ENCODE measurements at regions not wholly inside any gene's neighbourhood (a gene's known extent, or its start where the extent isn't known, plus 50 kb on each side); places are given as distances from the start of the nearest gene placed in this dataset.

DNA sequence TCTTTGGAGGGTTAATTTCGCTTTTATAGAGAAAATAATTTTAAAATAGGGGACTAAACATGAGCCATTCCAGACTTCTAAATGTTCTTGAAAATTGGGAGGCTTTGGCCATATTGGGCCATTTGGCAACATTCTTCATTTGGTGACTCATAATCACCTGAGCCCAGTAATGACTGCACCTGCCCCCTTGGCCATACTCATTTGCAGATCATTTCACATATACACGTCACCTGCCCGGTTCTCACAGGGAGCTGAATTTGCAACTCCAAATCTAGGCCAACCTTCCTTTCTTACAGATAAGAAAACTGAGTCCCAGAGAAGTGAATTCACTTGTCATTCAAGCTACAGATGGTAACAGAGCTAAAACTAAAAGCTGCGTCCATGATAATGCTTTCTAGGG, 289.7 kb downstream of the EPHA4 start:
- POLR2A ChIA-PET: no interaction called here
- in situ Hi-C loops (cut with HindIII; ENCODE audit: extremely low pct_ligation_motif_present, low pct_unique_long_range_greater_than_20kb) (no loop called here), intact Hi-C loops (cut with micrococcal nuclease; ENCODE audit: unreplicated experiment) (no loop called here)

DNA sequence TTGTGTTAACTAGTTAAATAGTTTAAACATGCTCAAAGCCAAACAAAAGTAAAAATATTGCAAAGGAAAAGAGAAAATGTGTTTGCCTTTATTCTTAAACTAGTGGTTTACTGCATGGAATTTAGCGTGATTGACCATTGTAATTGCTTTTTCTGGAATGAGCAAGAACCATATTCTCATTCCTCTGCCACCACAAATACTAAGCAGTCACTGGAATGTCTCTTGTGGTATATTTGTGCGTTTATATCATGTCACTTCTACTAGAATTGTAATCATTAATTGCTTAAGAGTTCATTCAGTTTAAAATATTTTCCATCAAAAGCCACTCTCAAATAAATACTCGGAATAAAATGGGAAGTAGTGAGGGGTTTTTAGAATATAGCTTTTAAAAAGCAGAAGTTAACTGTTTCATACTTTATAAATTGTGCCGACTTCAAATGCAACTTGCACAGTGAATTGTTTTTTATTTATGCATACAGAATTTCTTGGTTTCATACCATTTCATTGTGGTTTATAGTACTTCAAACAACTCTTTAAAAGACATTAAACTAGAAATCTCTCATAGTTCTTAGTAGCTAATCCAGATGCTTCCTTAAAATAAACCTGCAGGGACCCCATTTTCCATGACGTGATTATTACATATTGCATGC, 288.1 kb downstream of the EPHA4 start:
- no peak overlapping the region for H3K9ac ChIP-seq (ENCODE audit: insufficient read depth, low read depth, low read length)
- DNase-seq (ENCODE audit: low spot score) (no peak), FAIRE-seq (no peak), ATAC-seq (no peak)
- POLR2A ChIA-PET: no interaction called here
- H3K9me3 ChIP-seq (ENCODE audit: low read length): no peaks in the 10 kb centered on the region
- no peak overlapping the region for H3K4me2 ChIP-seq (ENCODE audit: low read depth, low read length)
- no TSS peak for BruUV-seq (replicated peaks)
- H4K20me1 ChIP-seq (ENCODE audit: insufficient read depth, low read length): no peaks in the 10 kb centered on the region
- no peaks in the 10 kb centered on the region for H3K79me2 ChIP-seq (ENCODE audit: insufficient read depth, low read length)
- 15% methylated on average over 5 of the region's 5 CpGs for WGBS (ENCODE audit: low lambda C conversion rate)
- in situ Hi-C loops (cut with HindIII; ENCODE audit: extremely low pct_ligation_motif_present, low pct_unique_long_range_greater_than_20kb): no loop called here
- H3K4me1 ChIP-seq (ENCODE audit: insufficient read depth, low read length): no peaks in the 10 kb centered on the region
- intact Hi-C loops (cut with micrococcal nuclease; ENCODE audit: unreplicated experiment): no loop called here
- H3K27me3 ChIP-seq (ENCODE audit: control insufficient read depth in 1 of 2, insufficient read depth in 2 of 2, low read length in 2 of 2): no peaks in the 10 kb centered on the region
- H2AFZ ChIP-seq (ENCODE audit: low read length): no peak overlapping the region
- CTCF ChIA-PET (ENCODE audit: low intra/inter-chr PET ratio, low total read pairs): no interaction called here
- H3K27ac ChIP-seq (ENCODE audit: extremely low read length, insufficient read depth, low read length): no peak overlapping the region
- no peak overlapping the region for H3K4me3 ChIP-seq (replicated peaks in 1 of 3; ENCODE audit: insufficient read depth in 1 of 3, low read depth in 2 of 3, low read length in 3 of 3)
- no peaks in the 10 kb centered on the region for H3K36me3 ChIP-seq (replicated peaks in 1 of 2; ENCODE audit: control insufficient read depth in 1 of 2, insufficient read depth in 2 of 2, low read length in 2 of 2)
- no peak for TF ChIP-seq SATB2 (CRISPR knock-in tag; IDR thresholded peaks at IDR 0.05)
- no peak for TF ChIP-seq SMAD1 (CRISPR knock-in tag; IDR thresholded peaks at IDR 0.05; ENCODE audit: borderline replicate concordance, low read depth)
- TF ChIP-seq NBN (conservative IDR thresholded peaks at IDR 0.05): no peak
- TF ChIP-seq ZNF746 (CRISPR knock-in tag; IDR thresholded peaks at IDR 0.05): no peak
- TF ChIP-seq WIZ (CRISPR knock-in tag; IDR thresholded peaks at IDR 0.05): no peak
- TF ChIP-seq, protein P1, sequence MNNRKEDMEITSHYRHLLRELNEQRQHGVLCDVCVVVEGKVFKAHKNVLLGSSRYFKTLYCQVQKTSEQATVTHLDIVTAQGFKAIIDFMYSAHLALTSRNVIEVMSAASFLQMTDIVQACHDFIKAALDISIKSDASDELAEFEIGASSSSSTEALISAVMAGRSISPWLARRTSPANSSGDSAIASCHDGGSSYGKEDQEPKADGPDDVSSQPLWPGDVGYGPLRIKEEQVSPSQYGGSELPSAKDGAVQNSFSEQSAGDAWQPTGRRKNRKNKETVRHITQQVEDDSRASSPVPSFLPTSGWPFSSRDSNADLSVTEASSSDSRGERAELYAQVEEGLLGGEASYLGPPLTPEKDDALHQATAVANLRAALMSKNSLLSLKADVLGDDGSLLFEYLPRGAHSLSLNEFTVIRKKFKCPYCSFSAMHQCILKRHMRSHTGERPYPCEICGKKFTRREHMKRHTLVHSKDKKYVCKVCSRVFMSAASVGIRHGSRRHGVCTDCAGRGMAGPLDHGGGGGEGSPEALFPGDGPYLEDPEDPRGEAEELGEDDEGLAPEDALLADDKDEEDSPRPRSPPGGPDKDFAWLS (CRISPR knock-in tag; IDR thresholded peaks at IDR 0.05; ENCODE audit: borderline replicate concordance): no peak
- TF ChIP-seq, protein P2, sequence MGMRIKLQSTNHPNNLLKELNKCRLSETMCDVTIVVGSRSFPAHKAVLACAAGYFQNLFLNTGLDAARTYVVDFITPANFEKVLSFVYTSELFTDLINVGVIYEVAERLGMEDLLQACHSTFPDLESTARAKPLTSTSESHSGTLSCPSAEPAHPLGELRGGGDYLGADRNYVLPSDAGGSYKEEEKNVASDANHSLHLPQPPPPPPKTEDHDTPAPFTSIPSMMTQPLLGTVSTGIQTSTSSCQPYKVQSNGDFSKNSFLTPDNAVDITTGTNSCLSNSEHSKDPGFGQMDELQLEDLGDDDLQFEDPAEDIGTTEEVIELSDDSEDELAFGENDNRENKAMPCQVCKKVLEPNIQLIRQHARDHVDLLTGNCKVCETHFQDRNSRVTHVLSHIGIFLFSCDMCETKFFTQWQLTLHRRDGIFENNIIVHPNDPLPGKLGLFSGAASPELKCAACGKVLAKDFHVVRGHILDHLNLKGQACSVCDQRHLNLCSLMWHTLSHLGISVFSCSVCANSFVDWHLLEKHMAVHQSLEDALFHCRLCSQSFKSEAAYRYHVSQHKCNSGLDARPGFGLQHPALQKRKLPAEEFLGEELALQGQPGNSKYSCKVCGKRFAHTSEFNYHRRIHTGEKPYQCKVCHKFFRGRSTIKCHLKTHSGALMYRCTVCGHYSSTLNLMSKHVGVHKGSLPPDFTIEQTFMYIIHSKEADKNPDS (CRISPR knock-in tag; IDR thresholded peaks at IDR 0.05): no peak

More for the DNA sequence above, 289.7 kb downstream of the EPHA4 start:
- Histone ChIP-seq H3K4me1 (ENCODE audit: insufficient read depth, low read length) (no peaks in the 10 kb centered on the region), H2AFZ (ENCODE audit: low read length) (no peak overlapping the region), H3K9me3 (ENCODE audit: low read length) (no peaks in the 10 kb centered on the region), H4K20me1 (ENCODE audit: insufficient read depth, low read length) (no peaks in the 10 kb centered on the region), H3K27me3 (ENCODE audit: control insufficient read depth in 1 of 2, insufficient read depth in 2 of 2, low read length in 2 of 2) (no peaks in the 10 kb centered on the region), H3K27ac (ENCODE audit: extremely low read length, insufficient read depth, low read length) (no peak overlapping the region), H3K36me3 (replicated peaks in 1 of 2; ENCODE audit: control insufficient read depth in 1 of 2, insufficient read depth in 2 of 2, low read length in 2 of 2) (no peaks in the 10 kb centered on the region), H3K79me2 (ENCODE audit: insufficient read depth, low read length) (no peaks in the 10 kb centered on the region), H3K9ac (ENCODE audit: insufficient read depth, low read depth, low read length) (no peak overlapping the region), H3K4me3 (replicated peaks in 1 of 3; ENCODE audit: insufficient read depth in 1 of 3, low read depth in 2 of 3, low read length in 3 of 3) (no peak overlapping the region), H3K4me2 (ENCODE audit: low read depth, low read length) (no peak overlapping the region)
- TF ChIP-seq REPIN1 (CRISPR knock-in tag; IDR thresholded peaks at IDR 0.05; ENCODE audit: borderline replicate concordance, low read depth) (no peak), MAFK (conservative IDR thresholded peaks at IDR 0.05 in 1 of 2, IDR thresholded peaks at IDR 0.05 in 1 of 2; ENCODE audit: low read length in 2 of 2) (no peak), ZBTB38 (CRISPR knock-in tag; IDR thresholded peaks at IDR 0.05) (no peak), NFKBIZ (CRISPR knock-in tag; IDR thresholded peaks at IDR 0.05) (no peak), CREB1 (IDR thresholded peaks at IDR 0.05) (peak; percentile 51; the same call in 1 of the 2 replicates), CREB1 (CRISPR knock-in tag; IDR thresholded peaks at IDR 0.05) (no peak), HNRNPH1 (optimal IDR thresholded peaks at IDR 0.05; ENCODE audit: low read depth, low read length) (no peak)
- TF ChIP-seq, protein P3, sequence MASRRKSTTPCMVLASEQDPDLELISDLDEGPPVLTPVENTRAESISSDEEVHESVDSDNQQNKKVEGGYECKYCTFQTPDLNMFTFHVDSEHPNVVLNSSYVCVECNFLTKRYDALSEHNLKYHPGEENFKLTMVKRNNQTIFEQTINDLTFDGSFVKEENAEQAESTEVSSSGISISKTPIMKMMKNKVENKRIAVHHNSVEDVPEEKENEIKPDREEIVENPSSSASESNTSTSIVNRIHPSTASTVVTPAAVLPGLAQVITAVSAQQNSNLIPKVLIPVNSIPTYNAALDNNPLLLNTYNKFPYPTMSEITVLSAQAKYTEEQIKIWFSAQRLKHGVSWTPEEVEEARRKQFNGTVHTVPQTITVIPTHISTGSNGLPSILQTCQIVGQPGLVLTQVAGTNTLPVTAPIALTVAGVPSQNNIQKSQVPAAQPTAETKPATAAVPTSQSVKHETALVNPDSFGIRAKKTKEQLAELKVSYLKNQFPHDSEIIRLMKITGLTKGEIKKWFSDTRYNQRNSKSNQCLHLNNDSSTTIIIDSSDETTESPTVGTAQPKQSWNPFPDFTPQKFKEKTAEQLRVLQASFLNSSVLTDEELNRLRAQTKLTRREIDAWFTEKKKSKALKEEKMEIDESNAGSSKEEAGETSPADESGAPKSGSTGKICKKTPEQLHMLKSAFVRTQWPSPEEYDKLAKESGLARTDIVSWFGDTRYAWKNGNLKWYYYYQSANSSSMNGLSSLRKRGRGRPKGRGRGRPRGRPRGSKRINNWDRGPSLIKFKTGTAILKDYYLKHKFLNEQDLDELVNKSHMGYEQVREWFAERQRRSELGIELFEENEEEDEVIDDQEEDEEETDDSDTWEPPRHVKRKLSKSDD (CRISPR knock-in tag; IDR thresholded peaks at IDR 0.05; ENCODE audit: low read depth): no peak
- FAIRE-seq (no peak), DNase-seq (ENCODE audit: low spot score) (no peak), ATAC-seq (no peak)
- 15% methylated on average over 4 of the region's 4 CpGs for WGBS (ENCODE audit: low lambda C conversion rate)
- CTCF ChIA-PET (ENCODE audit: low intra/inter-chr PET ratio, low total read pairs): no interaction called here
- no TSS peak for BruUV-seq (replicated peaks)
